ENCODE measurements at regions not wholly inside any gene's neighbourhood (a gene's known extent, or its start where the extent isn't known, plus 50 kb on each side); places are given as distances from the start of the nearest gene placed in this dataset.

- Histone ChIP-seq H3K27ac (no peak overlapping the region), H3K4me3 (ENCODE audit: low read depth, low read length) (no peak overlapping the region), H3K36me3 (replicated peaks) (no peaks in the 10 kb centered on the region), H3K27me3 (replicated peaks) (no peaks in the 10 kb centered on the region)
- DNase-seq: no peak
- in situ Hi-C loops (cut with HindIII; ENCODE audit: low pct_ligation_motif_present, low sequenced_read_pairs): no loop called here
- TF ChIP-seq CTCF (IDR thresholded peaks at IDR 0.05; ENCODE audit: low read depth, low read length, missing control alignments): no peak
Observed at GRCh38 chrX:4588056-4588455, 874.6 kb upstream of the PRKX start.

- in situ Hi-C loops (cut with HindIII; ENCODE audit: low pct_ligation_motif_present, low sequenced_read_pairs): no loop called here
- no peaks in the 10 kb centered on the region for H3K36me3 ChIP-seq (replicated peaks)
- TF ChIP-seq CTCF (IDR thresholded peaks at IDR 0.05; ENCODE audit: low read depth, low read length, missing control alignments): no peak
- no peaks in the 10 kb centered on the region for H3K27me3 ChIP-seq (replicated peaks)
- no peak overlapping the region for H3K4me3 ChIP-seq (ENCODE audit: low read depth, low read length)
- no peak for DNase-seq
- H3K27ac ChIP-seq: no peak overlapping the region
Observed at GRCh38 chrX:4579999-4580398, 866.5 kb upstream of the PRKX start.

GRCh38 chrX:4579480-4579879 is 866.0 kb upstream of the PRKX start:
- in situ Hi-C loops (cut with HindIII; ENCODE audit: low pct_ligation_motif_present, low sequenced_read_pairs): no loop called here
- H3K36me3 ChIP-seq (replicated peaks): no peaks in the 10 kb centered on the region
- H3K4me3 ChIP-seq (ENCODE audit: low read depth, low read length): no peak overlapping the region
- DNase-seq: no peak
- TF ChIP-seq CTCF (IDR thresholded peaks at IDR 0.05; ENCODE audit: low read depth, low read length, missing control alignments): no peak
- H3K27me3 ChIP-seq (replicated peaks): no peaks in the 10 kb centered on the region
- H3K27ac ChIP-seq: no peak overlapping the region

- H3K4me3 ChIP-seq (ENCODE audit: low read depth, low read length): no peak overlapping the region
- TF ChIP-seq CTCF (IDR thresholded peaks at IDR 0.05; ENCODE audit: low read depth, low read length, missing control alignments): no peak
- H3K27ac ChIP-seq: no peak overlapping the region
- in situ Hi-C loops (cut with HindIII; ENCODE audit: low pct_ligation_motif_present, low sequenced_read_pairs): no loop called here
- no peak for DNase-seq
- no peaks in the 10 kb centered on the region for H3K36me3 ChIP-seq (replicated peaks)
- no peaks in the 10 kb centered on the region for H3K27me3 ChIP-seq (replicated peaks)
Observed at GRCh38 chrX:4572691-4573090, 859.2 kb upstream of the PRKX start.

- H3K4me3 ChIP-seq (ENCODE audit: low read depth, low read length): no peak overlapping the region
- no peak for TF ChIP-seq CTCF (IDR thresholded peaks at IDR 0.05; ENCODE audit: low read depth, low read length, missing control alignments)
- H3K27me3 ChIP-seq (replicated peaks): no peaks in the 10 kb centered on the region
- H3K27ac ChIP-seq: no peak overlapping the region
- no peaks in the 10 kb centered on the region for H3K36me3 ChIP-seq (replicated peaks)
- in situ Hi-C loops (cut with HindIII; ENCODE audit: low pct_ligation_motif_present, low sequenced_read_pairs): no loop called here
- DNase-seq: no peak
Observed at GRCh38 chrX:4570151-4570550, 856.7 kb upstream of the PRKX start.

- no peak overlapping the region for H3K27ac ChIP-seq
- in situ Hi-C loops (cut with HindIII; ENCODE audit: low pct_ligation_motif_present, low sequenced_read_pairs): no loop called here
- TF ChIP-seq CTCF (IDR thresholded peaks at IDR 0.05; ENCODE audit: low read depth, low read length, missing control alignments): no peak
- H3K36me3 ChIP-seq (replicated peaks): no peaks in the 10 kb centered on the region
- no peak overlapping the region for H3K4me3 ChIP-seq (ENCODE audit: low read depth, low read length)
- no peaks in the 10 kb centered on the region for H3K27me3 ChIP-seq (replicated peaks)
- DNase-seq: no peak
Observed at GRCh38 chrX:4560192-4560591, 846.7 kb upstream of the PRKX start.

Measured in brain microvascular endothelial cell (primary cell).